Bronchial epithelial cell (primary cell): ENCODE measurements at regions not wholly inside any gene's neighbourhood (a gene's known extent, or its start where the extent isn't known, plus 50 kb on each side); places are given as distances from the start of the nearest gene placed in this dataset.

ENCODE experiments used
- DNase-seq: peaks from one replicate; pipeline ENCODE4 v3.0.0-alpha.2; 2010; ENCODE audit warnings: low read depth
- FAIRE-seq: peaks from 2 replicates; lab custom pipeline; 2011; peaks lifted over from hg19 to GRCh38; lab: Jason Lieb, UNC
- H3K27me3 ChIP-seq: 2 replicates; pipeline ENCODE4 v1.5.1; 2011; ENCODE audit warnings: low read length; ENCODE audit not compliant: control insufficient read depth, insufficient read depth
- H3K36me3 ChIP-seq: 2 replicates; pipeline ENCODE4 v1.5.1; 2011; ENCODE audit warnings: low read length; ENCODE audit not compliant: control insufficient read depth, insufficient read depth
- H3K4me3 ChIP-seq: 2 replicates; pipeline ENCODE4 v1.5.1; 2011; ENCODE audit warnings: mild to moderate bottlenecking, low read depth, low read length, control low read depth
- TF ChIP-seq, protein P1 (sequence below): IDR thresholded peaks from 2 replicates; pipeline ENCODE4 v1.5.1; 2011; ENCODE audit warnings: mild to moderate bottlenecking, moderate library complexity, low read length, control low read depth, inconsistent platforms; ENCODE audit not compliant: insufficient read depth, severe bottlenecking

DNA sequence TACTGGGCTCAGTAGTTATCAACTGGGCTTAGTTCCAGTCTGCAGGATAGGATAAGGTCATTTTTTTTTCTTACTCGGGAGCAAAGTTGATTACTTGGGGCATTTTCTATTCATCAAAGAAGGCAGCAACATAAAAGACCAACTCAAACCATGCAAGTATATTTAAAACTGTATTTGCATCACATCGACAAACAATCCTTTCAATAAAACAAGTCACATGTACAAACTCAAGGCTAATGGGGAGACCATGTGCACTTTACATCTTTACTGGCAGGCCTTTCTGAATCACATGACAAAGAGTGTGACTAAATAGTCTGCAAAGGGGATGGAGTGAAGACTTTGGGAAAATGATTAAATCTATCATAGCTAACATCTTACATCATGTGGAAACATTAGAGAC, 610.4 kb upstream of the BOD1L1 start:
- FAIRE-seq (no peak), DNase-seq (no peak)
- Histone ChIP-seq H3K36me3 (no peaks in the 10 kb centered on the region), H3K4me3 (no peak overlapping the region), H3K27me3 (no peaks in the 10 kb centered on the region)
- TF ChIP-seq, protein P1, sequence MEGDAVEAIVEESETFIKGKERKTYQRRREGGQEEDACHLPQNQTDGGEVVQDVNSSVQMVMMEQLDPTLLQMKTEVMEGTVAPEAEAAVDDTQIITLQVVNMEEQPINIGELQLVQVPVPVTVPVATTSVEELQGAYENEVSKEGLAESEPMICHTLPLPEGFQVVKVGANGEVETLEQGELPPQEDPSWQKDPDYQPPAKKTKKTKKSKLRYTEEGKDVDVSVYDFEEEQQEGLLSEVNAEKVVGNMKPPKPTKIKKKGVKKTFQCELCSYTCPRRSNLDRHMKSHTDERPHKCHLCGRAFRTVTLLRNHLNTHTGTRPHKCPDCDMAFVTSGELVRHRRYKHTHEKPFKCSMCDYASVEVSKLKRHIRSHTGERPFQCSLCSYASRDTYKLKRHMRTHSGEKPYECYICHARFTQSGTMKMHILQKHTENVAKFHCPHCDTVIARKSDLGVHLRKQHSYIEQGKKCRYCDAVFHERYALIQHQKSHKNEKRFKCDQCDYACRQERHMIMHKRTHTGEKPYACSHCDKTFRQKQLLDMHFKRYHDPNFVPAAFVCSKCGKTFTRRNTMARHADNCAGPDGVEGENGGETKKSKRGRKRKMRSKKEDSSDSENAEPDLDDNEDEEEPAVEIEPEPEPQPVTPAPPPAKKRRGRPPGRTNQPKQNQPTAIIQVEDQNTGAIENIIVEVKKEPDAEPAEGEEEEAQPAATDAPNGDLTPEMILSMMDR, result no peak

DNA sequence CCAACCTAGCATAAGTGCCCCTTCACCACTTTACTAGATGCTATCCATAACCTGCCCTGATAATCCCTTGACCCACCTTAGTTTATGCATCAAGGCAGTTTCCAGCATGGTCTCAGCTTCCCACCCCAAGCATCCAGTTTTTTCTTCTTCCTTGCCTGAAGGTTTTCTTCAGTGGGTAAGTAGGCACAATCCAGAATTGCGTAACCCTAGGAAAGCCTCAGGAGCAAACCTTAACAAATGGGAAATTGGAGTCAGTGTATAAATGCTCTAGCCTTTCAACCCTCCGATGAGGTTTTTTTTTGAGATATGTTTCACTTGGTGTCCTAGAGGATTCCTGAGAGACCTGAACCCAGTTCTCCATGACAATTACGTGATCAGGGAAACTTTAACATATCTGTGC, 614.0 kb upstream of the BOD1L1 start:
- TF ChIP-seq, protein P1, result no peak
- FAIRE-seq, result peak; percentile 47
- H3K36me3 ChIP-seq, result no peaks in the 10 kb centered on the region
- no peak for DNase-seq
- no peak overlapping the region for H3K4me3 ChIP-seq
- H3K27me3 ChIP-seq, result no peaks in the 10 kb centered on the region

DNA sequence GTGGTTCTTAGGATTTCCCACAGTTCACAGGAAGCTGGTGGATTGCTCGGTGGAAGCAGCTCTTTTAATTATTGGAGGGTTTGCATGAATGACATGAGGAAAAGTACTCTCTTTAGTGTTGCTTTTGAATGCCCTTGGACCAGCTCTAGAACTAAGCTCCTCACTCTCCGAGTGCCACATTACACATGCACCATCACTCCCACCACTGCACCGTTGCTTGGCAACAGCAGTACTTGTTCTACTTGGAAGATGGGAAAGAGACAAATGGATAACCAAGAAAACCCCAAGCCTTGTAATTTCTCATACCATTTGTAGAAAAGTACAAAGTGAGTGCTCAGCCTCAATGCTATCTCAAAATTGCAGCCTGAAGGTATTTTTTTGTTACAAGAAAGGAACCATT, 620.2 kb upstream of the BOD1L1 start:
- Histone ChIP-seq H3K4me3 (no peak overlapping the region), H3K27me3 (no peaks in the 10 kb centered on the region), H3K36me3 (no peaks in the 10 kb centered on the region)
- TF ChIP-seq, protein P1, result no peak
- no peak for FAIRE-seq
- DNase-seq, result no peak

DNA sequence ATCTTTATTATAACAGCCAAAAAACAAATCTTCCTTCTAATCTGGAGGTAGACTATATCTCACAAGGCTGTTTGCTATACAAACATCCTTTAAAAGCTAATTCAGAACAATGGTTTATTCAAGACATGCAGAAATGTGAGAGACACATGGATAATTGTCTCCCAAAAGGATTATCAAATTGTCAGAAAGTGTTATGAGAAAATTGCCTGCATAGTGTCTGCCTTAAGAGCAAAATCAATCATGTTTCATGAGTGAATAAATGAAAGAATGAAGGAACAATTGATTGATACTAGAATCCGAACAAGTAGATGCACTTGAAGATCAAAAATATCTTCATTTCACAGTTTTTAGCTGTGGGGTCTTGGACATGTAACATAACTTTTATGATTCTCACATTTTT, 621.7 kb upstream of the BOD1L1 start:
- FAIRE-seq (no peak), DNase-seq (no peak)
- TF ChIP-seq, protein P1, result no peak

DNA sequence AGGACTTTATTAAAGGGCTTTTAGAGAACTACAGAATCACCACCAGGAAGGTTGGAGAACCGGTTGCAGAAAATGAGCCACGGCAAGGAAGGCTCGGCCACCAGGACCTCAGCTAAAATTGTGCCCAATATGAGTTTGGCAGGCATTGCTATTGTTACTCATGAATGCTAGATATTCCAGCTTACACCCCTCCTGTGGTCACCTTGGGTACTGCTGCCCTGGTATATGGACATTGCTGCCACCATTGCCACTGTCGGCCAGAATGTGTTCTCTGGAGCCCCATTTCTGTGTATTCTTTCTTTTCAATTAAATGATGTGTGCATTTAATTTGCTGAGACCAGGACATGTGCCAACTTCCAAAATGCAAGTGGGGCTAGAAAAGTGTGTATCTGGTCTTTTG, 626.7 kb upstream of the BOD1L1 start:
- no peak overlapping the region for H3K4me3 ChIP-seq
- H3K36me3 ChIP-seq, result no peaks in the 10 kb centered on the region
- TF ChIP-seq, protein P1, result peak; percentile 77
- DNase-seq (peak; percentile 48), FAIRE-seq (no peak)
- H3K27me3 ChIP-seq, result no peaks in the 10 kb centered on the region

More for the DNA sequence above, 621.7 kb upstream of the BOD1L1 start:
- H3K36me3 ChIP-seq, result no peaks in the 10 kb centered on the region
- H3K27me3 ChIP-seq, result no peaks in the 10 kb centered on the region
- no peak overlapping the region for H3K4me3 ChIP-seq

DNA sequence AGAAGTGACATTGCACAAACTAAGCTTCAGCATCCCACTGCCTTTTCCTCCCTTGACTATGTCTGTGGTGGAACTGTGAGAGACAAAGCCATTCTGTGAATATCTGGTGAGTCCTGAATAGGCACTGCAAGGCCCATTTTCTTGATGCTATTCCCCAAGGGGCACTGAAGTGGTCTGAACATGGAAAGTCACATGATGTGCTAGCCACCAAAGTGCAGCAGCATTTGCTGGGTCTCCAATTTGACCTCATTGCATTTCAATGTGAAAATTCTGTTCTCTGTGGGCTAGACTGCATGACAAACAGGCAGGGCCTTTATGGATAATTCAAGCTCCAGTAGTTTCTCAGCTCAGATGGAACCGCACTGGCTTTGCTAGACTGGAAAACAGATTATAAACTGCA, 627.4 kb upstream of the BOD1L1 start:
- no peak overlapping the region for H3K4me3 ChIP-seq
- TF ChIP-seq, protein P1, result no peak
- DNase-seq (no peak), FAIRE-seq (no peak)
- H3K27me3 ChIP-seq, result no peaks in the 10 kb centered on the region
- no peaks in the 10 kb centered on the region for H3K36me3 ChIP-seq
